Astrocyte (in vitro differentiated cells and primary cell): ENCODE measurements at regions not wholly inside any gene's neighbourhood (a gene's known extent, or its start where the extent isn't known, plus 50 kb on each side); places are given as distances from the start of the nearest gene placed in this dataset.
A peak's percentile ranks its signal among the peaks of the same experiment; 100 is the strongest.

ENCODE experiments used
- DNase-seq: peaks from one replicate; pipeline ENCODE4 v3.0.0-alpha.2; 2010; ENCODE audit warnings: low read depth
- FAIRE-seq: peaks from 2 replicates; lab custom pipeline; 2011; peaks lifted over from hg19 to GRCh38; lab: Jason Lieb, UNC
- H2AFZ ChIP-seq: 2 replicates; pipeline ENCODE4 v1.6.0; 2012; ENCODE audit warnings: low read depth, low read length, inconsistent platforms
- H3K27ac ChIP-seq: 2 replicates; pipeline ENCODE4 v1.5.1; 2011; ENCODE audit warnings: low read depth, low read length, inconsistent platforms
- H3K27me3 ChIP-seq: 2 replicates; pipeline ENCODE4 v1.6.0; 2011; ENCODE audit warnings: low read length, inconsistent platforms; ENCODE audit not compliant: insufficient read depth
- H3K36me3 ChIP-seq: 2 replicates; pipeline ENCODE4 v1.5.1; 2011; ENCODE audit warnings: low read length, inconsistent platforms; ENCODE audit not compliant: insufficient read depth
- H3K4me1 ChIP-seq: 2 replicates; pipeline ENCODE4 v1.5.1; 2011; ENCODE audit warnings: low read length, inconsistent platforms; ENCODE audit not compliant: insufficient read depth
- H3K4me2 ChIP-seq: 2 replicates; pipeline ENCODE4 v1.6.0; 2012; ENCODE audit warnings: low read length, inconsistent platforms
- H3K4me3 ChIP-seq: 2 replicates; pipeline ENCODE4 v1.5.1; 2011; ENCODE audit warnings: low read depth, mild to moderate bottlenecking, low read length, inconsistent platforms; ENCODE audit not compliant: insufficient read depth
- H3K79me2 ChIP-seq: 2 replicates; pipeline ENCODE4 v1.6.0; 2012; ENCODE audit warnings: mild to moderate bottlenecking, low read length, inconsistent platforms; ENCODE audit not compliant: insufficient read depth
- H3K9ac ChIP-seq: 2 replicates; pipeline ENCODE4 v1.6.0; 2012; ENCODE audit warnings: mild to moderate bottlenecking, low read length, inconsistent platforms
- H3K9me3 ChIP-seq: 2 replicates; pipeline ENCODE4 v1.5.1; 2012; ENCODE audit warnings: low read depth, mild to moderate bottlenecking, low read length, inconsistent platforms; ENCODE audit not compliant: insufficient read depth
- H4K20me1 ChIP-seq: 2 replicates; pipeline ENCODE4 v1.6.0; 2012; ENCODE audit warnings: low read length, inconsistent platforms; ENCODE audit not compliant: insufficient read depth
- H3K27ac Mint-ChIP-seq: one replicate; pipeline ENCODE4 v1.8.0; 2021; ENCODE audit warnings: mild to moderate bottlenecking, mixed read lengths; ENCODE audit not compliant: unreplicated experiment
- H3K27me3 Mint-ChIP-seq: one replicate; pipeline ENCODE4 v1.8.0; 2021; ENCODE audit warnings: low read depth, mixed read lengths; ENCODE audit not compliant: unreplicated experiment
- H3K36me3 Mint-ChIP-seq: one replicate; pipeline ENCODE4 v1.8.0; 2021; ENCODE audit warnings: low read depth, mixed read lengths; ENCODE audit not compliant: unreplicated experiment
- H3K4me1 Mint-ChIP-seq: one replicate; pipeline ENCODE4 v1.8.0; 2021; ENCODE audit warnings: low read depth, mixed read lengths; ENCODE audit not compliant: unreplicated experiment
- H3K4me3 Mint-ChIP-seq: one replicate; pipeline ENCODE4 v1.8.0; 2021; ENCODE audit warnings: mild to moderate bottlenecking, moderate library complexity, mixed read lengths; ENCODE audit not compliant: unreplicated experiment
- H3K9me3 Mint-ChIP-seq: one replicate; pipeline ENCODE4 v1.8.0; 2021; ENCODE audit warnings: mild to moderate bottlenecking, mixed read lengths; ENCODE audit not compliant: unreplicated experiment
- CTCF ChIP-seq: IDR thresholded peaks from 2 replicates; pipeline ENCODE4 v1.5.1; 2011; ENCODE audit warnings: low read depth, mild to moderate bottlenecking, inconsistent platforms, low read length, moderate library complexity; ENCODE audit not compliant: insufficient read depth
- EZH2 ChIP-seq: IDR thresholded peaks from 2 replicates; pipeline ENCODE4 v1.6.1; 2012; ENCODE audit warnings: mild to moderate bottlenecking, low read length, inconsistent platforms; ENCODE audit not compliant: insufficient read depth

GRCh38 chr9:129331772-129332500, 153.9 kb upstream of the IER5L start:
- Histone ChIP-seq H3K36me3 (no peaks in the 10 kb centered on the region), H3K27me3 (no peaks in the 10 kb centered on the region), H3K79me2 (no peaks in the 10 kb centered on the region), H3K4me3 (no peak overlapping the region), H3K27ac (no peak overlapping the region), H2AFZ (peak overlapping the region; percentile 53), H3K9me3 (peaks cover 10% of the 10 kb centered on the region), H3K9ac (no peak overlapping the region), H3K4me2 (no peak overlapping the region), H4K20me1 (no peaks in the 10 kb centered on the region), H3K4me1 (peaks cover 40% of the 10 kb centered on the region)
- peaks cover 32% of the 10 kb centered on the region for H3K4me1 Mint-ChIP-seq
- peaks cover 5% of the 10 kb centered on the region for H3K9me3 Mint-ChIP-seq
- H3K27ac Mint-ChIP-seq = peak overlapping the region; percentile 77
- H3K4me3 Mint-ChIP-seq = no peak overlapping the region
- no peak for DNase-seq
- H3K27me3 Mint-ChIP-seq = no peaks in the 10 kb centered on the region
- TF ChIP-seq CTCF = no peak
- no peak for TF ChIP-seq EZH2
- no peak for FAIRE-seq
- H3K36me3 Mint-ChIP-seq = no peaks in the 10 kb centered on the region

GRCh38 chr9:129331493-129331765, 153.4 kb upstream of the IER5L start:
- Histone ChIP-seq H3K4me3 (no peak overlapping the region), H3K4me1 (peaks cover 35% of the 10 kb centered on the region), H2AFZ (no peak overlapping the region), H3K27ac (no peak overlapping the region), H3K27me3 (no peaks in the 10 kb centered on the region), H3K9me3 (peaks cover 10% of the 10 kb centered on the region), H3K36me3 (no peaks in the 10 kb centered on the region), H3K9ac (no peak overlapping the region), H4K20me1 (no peaks in the 10 kb centered on the region), H3K79me2 (no peaks in the 10 kb centered on the region), H3K4me2 (no peak overlapping the region)
- Mint-ChIP-seq H3K36me3 (no peaks in the 10 kb centered on the region), H3K27me3 (no peaks in the 10 kb centered on the region), H3K27ac (no peak overlapping the region), H3K4me3 (no peak overlapping the region), H3K9me3 (peaks cover 5% of the 10 kb centered on the region), H3K4me1 (peaks cover 27% of the 10 kb centered on the region)
- no peak for FAIRE-seq
- no peak for DNase-seq
- TF ChIP-seq EZH2 = no peak
- TF ChIP-seq CTCF = no peak

- no peaks in the 10 kb centered on the region for H3K79me2 ChIP-seq
- H3K4me3 Mint-ChIP-seq = no peak overlapping the region
- H3K9me3 Mint-ChIP-seq = peaks cover 5% of the 10 kb centered on the region
- H3K27ac ChIP-seq = no peak overlapping the region
- no peaks in the 10 kb centered on the region for H4K20me1 ChIP-seq
- DNase-seq (no peak), FAIRE-seq (no peak)
- H3K36me3 ChIP-seq = no peaks in the 10 kb centered on the region
- peaks cover 30% of the 10 kb centered on the region for H3K4me1 ChIP-seq
- H3K27ac Mint-ChIP-seq = no peak overlapping the region
- no peaks in the 10 kb centered on the region for H3K27me3 Mint-ChIP-seq
- no peak overlapping the region for H3K4me3 ChIP-seq
- peaks cover 10% of the 10 kb centered on the region for H3K9me3 ChIP-seq
- H2AFZ ChIP-seq = no peak overlapping the region
- H3K27me3 ChIP-seq = no peaks in the 10 kb centered on the region
- no peak overlapping the region for H3K9ac ChIP-seq
- TF ChIP-seq CTCF (no peak), EZH2 (no peak)
- no peak overlapping the region for H3K4me2 ChIP-seq
- H3K4me1 Mint-ChIP-seq = peaks cover 25% of the 10 kb centered on the region
- H3K36me3 Mint-ChIP-seq = no peaks in the 10 kb centered on the region
Measured at GRCh38 chr9:129330711-129331492, 152.8 kb upstream of the IER5L start.
